Progenitor cell of endocrine pancreas (in vitro differentiated cells): ENCODE measurements at regions not wholly inside any gene's neighbourhood (a gene's known extent, or its start where the extent isn't known, plus 50 kb on each side); places are given as distances from the start of the nearest gene placed in this dataset.
"Not testable (repeated sequence)": the region's sequence is repeated elsewhere in the genome, so short reads cannot be mapped to it uniquely, and the experiment has no call there.

ENCODE experiments used
- DNase-seq: peaks from one replicate; pipeline ENCODE4 v3.0.0; 2021; ENCODE audit warnings: low spot score; ENCODE audit not compliant: unreplicated experiment
- H3K27ac Mint-ChIP-seq: 2 replicates; pipeline ENCODE4 v1.8.0; 2021; ENCODE audit warnings: mild to moderate bottlenecking, moderate library complexity, mixed read lengths
- H3K27me3 Mint-ChIP-seq: 2 replicates; pipeline ENCODE4 v1.8.0; 2021; ENCODE audit warnings: mixed read lengths
- H3K36me3 Mint-ChIP-seq: 2 replicates; pipeline ENCODE4 v1.8.0; 2022; ENCODE audit warnings: mixed read lengths; ENCODE audit not compliant: insufficient read depth
- H3K4me1 Mint-ChIP-seq: 2 replicates; pipeline ENCODE4 v1.8.0; 2021; ENCODE audit warnings: low read depth, mixed read lengths
- H3K4me3 Mint-ChIP-seq: 2 replicates; pipeline ENCODE4 v1.8.0; 2021; ENCODE audit warnings: low read depth, mild to moderate bottlenecking, moderate library complexity, mixed read lengths
- H3K9me3 Mint-ChIP-seq: 2 replicates; pipeline ENCODE4 v1.8.0; 2021; ENCODE audit warnings: low read depth, mixed read lengths
- TF ChIP-seq, protein P1 (sequence below): fragments of 200-600 bp; sonication (generic); IDR thresholded peaks from one replicate; pipeline ENCODE4 v1.5.0; 2021; ENCODE audit warnings: antibody characterized with exemption, mild to moderate bottlenecking; ENCODE audit not compliant: unreplicated experiment

- H3K4me3 Mint-ChIP-seq = no peak overlapping the region
- no peaks in the 10 kb centered on the region for H3K36me3 Mint-ChIP-seq
- no peak for DNase-seq
- H3K27ac Mint-ChIP-seq = no peak overlapping the region
- TF ChIP-seq, protein P1, sequence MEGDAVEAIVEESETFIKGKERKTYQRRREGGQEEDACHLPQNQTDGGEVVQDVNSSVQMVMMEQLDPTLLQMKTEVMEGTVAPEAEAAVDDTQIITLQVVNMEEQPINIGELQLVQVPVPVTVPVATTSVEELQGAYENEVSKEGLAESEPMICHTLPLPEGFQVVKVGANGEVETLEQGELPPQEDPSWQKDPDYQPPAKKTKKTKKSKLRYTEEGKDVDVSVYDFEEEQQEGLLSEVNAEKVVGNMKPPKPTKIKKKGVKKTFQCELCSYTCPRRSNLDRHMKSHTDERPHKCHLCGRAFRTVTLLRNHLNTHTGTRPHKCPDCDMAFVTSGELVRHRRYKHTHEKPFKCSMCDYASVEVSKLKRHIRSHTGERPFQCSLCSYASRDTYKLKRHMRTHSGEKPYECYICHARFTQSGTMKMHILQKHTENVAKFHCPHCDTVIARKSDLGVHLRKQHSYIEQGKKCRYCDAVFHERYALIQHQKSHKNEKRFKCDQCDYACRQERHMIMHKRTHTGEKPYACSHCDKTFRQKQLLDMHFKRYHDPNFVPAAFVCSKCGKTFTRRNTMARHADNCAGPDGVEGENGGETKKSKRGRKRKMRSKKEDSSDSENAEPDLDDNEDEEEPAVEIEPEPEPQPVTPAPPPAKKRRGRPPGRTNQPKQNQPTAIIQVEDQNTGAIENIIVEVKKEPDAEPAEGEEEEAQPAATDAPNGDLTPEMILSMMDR = no peak
- peaks cover 8% of the 10 kb centered on the region for H3K4me1 Mint-ChIP-seq
- H3K9me3 Mint-ChIP-seq = no peaks in the 10 kb centered on the region
- H3K27me3 Mint-ChIP-seq = no peaks in the 10 kb centered on the region
Measured at GRCh38 chr14:49960453-49960852, 67.6 kb downstream of the ARF6 start.

DNA sequence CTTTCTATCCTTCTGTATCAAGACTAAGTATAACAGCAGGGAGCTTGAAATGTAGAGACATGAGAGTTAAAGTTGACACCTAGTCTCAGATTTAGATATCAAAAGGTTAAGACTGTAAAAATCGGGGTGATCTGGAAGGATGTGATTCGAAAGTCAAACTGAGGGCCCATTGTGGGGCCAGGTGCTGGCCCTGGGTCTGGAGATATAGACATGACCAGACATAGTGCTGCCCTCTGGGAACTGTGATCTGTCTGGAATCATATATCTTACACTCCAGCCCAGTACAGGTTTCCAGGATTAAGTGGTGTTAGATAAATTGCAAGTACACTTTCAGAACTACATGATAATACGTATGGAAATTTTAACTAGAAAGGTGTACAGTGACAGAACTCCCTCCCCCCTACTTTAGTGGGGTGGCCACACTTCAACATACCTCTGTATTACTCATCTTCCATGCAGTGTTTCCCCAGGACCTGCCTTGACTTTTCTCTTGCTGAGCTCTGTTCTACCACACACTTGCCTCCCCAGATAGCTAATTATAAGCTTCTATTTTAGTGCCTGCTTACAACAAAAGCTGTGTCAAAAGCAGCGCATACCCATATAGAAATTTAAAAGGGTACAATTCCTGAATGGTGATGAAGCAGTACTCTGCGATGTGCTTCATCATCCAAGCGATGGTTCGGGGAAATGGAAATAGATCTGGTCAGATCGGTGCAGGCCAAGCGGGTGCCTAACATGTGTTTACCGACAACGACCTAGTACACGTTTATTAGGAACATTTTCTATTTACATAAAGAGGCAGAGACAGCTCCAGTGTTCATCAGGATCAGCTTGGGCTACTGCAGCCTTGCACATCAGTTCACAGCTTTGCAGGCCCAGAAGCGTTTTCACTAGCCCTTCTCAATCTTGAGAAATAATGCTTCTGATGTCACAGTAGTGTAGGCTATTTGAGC, 68.7 kb downstream of the ARF6 start:
- H3K36me3 Mint-ChIP-seq = no peaks in the 10 kb centered on the region
- no peak for DNase-seq
- no peak overlapping the region for H3K4me3 Mint-ChIP-seq
- TF ChIP-seq, protein P1 = no peak
- H3K27me3 Mint-ChIP-seq = no peaks in the 10 kb centered on the region
- peaks cover 19% of the 10 kb centered on the region for H3K4me1 Mint-ChIP-seq
- H3K27ac Mint-ChIP-seq = no peak overlapping the region
- H3K9me3 Mint-ChIP-seq = peaks cover 2% of the 10 kb centered on the region

DNA sequence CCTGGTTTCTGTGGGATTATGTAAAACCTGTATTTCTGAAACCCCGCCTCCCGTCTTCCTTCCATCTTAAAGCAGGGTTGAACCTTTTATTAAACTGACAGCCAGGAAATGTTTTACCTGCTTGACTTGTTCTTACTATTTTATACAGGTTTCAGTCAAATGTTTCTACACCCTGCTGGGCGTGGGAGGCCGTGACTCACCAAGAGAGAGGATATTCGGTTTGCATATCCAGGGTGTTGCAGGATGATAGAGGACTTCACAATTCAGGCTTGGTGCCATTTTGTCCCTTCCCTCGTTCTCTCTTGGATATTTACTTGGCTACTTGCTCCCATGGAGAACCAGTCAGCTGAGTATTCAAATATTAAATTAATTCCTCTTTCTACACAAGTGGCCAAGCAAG, 69.7 kb downstream of the ARF6 start:
- Mint-ChIP-seq H3K4me1 (peaks cover 19% of the 10 kb centered on the region), H3K27me3 (no peaks in the 10 kb centered on the region), H3K9me3 (peaks cover 3% of the 10 kb centered on the region), H3K27ac (no peak overlapping the region), H3K4me3 (no peak overlapping the region), H3K36me3 (no peaks in the 10 kb centered on the region)
- TF ChIP-seq, protein P1 = no peak
- DNase-seq = no peak

DNA sequence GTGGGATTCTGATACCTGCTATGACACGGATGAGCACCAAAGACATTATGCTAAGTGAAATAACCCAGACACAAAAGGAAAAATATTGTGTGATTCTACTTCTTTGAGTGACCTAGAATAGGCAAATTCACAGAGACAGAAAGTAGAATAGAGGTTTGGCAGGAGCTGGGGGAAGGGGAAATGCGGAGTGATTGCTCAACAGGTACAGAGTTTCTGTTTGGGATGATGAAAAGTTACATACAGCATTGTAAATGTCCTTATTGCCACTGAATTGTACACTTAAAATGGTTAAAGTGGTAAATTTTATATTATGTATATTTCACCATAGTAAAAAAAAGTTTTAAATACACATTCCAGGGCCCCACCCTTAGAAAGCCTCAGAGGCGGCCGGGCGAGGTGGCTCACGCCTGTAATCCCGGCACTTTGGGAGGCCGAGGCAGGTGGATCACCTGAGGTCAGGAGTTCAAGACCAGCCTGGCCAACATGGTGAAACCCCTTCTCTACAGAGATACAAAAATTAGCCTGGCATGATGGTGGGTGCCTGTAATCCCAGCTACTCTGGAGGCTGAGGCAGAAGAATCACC, 72.3 kb downstream of the ARF6 start:
- not testable (repeated sequence) for H3K27ac Mint-ChIP-seq, H3K9me3 Mint-ChIP-seq, H3K4me3 Mint-ChIP-seq, DNase-seq, H3K36me3 Mint-ChIP-seq, H3K27me3 Mint-ChIP-seq
- peaks cover 22% of the 10 kb centered on the region for H3K4me1 Mint-ChIP-seq

DNA sequence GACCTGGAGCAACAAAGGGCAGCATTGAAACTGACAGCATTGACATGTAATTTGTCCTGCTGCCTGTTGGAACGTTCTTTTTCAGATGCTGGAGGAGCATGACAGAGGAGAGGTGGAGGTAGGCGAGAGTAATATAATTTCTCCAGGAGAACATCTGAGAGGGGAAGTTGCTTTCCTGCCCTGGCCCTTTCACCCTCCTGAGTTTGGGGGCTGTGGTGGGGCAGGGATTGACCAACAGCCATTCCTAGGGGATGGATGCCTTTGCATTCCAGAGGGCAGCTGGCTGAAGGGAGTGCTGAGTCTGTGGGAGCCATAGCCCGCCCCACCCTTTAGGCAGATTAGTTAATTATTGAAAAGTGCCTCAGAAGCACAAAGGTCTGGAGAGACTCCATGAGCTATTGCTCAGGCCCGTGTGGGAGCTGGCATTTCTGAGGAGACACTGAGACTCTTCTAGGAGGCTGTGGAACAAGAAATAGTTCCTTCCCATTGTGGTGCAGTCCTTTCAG, 73.5 kb downstream of the ARF6 start:
- H3K36me3 Mint-ChIP-seq = no peaks in the 10 kb centered on the region
- peak overlapping the region; percentile 41 for H3K4me3 Mint-ChIP-seq
- DNase-seq = peak; percentile 41
- no peaks in the 10 kb centered on the region for H3K27me3 Mint-ChIP-seq
- peaks cover 3% of the 10 kb centered on the region for H3K9me3 Mint-ChIP-seq
- TF ChIP-seq, protein P1 = no peak
- peaks cover 34% of the 10 kb centered on the region for H3K4me1 Mint-ChIP-seq
- H3K27ac Mint-ChIP-seq = peak overlapping the region; percentile 96
